B cell (primary cell): ENCODE measurements at regions not wholly inside any gene's neighbourhood (a gene's known extent, or its start where the extent isn't known, plus 50 kb on each side); places are given as distances from the start of the nearest gene placed in this dataset.

Experiments used
- ATAC-seq: fragments of 200-7000 bp; cut with Tn5 transposase; one replicate; pipeline ENCODE4 v1.10.0; 2021; ENCODE audit warnings: low read depth, mild to moderate bottlenecking, moderate number of reproducible peaks, moderate library complexity
- CTCF ChIA-PET: fragments of 350-600 bp; sonication (Branson Sonifier 250); formaldehyde crosslinking; loops from one replicate; lab custom pipeline; 2021; ENCODE audit warnings: antibody characterized with exemption, inconsistent platforms; lab: Charles Lee
- POLR2A ChIA-PET: fragments of 350-600 bp; sonication (Branson Sonifier 250); formaldehyde crosslinking; loops from one replicate; lab custom pipeline; 2021; ENCODE audit warnings: antibody characterized with exemption; lab: Charles Lee
- DNase-seq: peaks from one replicate; pipeline ENCODE4 v3.0.0; 2013
- H2AFZ ChIP-seq: 2 replicates; pipeline ENCODE4 v1.6.1; 2012; ENCODE audit warnings: mild to moderate bottlenecking, low read depth, low read length; ENCODE audit not compliant: insufficient read depth, poor library complexity, severe bottlenecking
- H3K27ac ChIP-seq, 2 donors: 1 replicate in 1 of 2; 2 replicates in 1 of 2; pipeline ENCODE4 v1.5.1; 2012 to 2013; ENCODE audit warnings: low read length in 2 of 2, mild to moderate bottlenecking in 2 of 2, moderate library complexity in 1 of 2
- H3K27me3 ChIP-seq, 4 experiments: fragments of 200-600 bp in 1 of 4; sonication (generic) in 1 of 4; replicated peaks in 1 of 4; 1 replicate in 2 of 4; 2 replicates in 2 of 4; pipeline versions ENCODE4 v1.6.1 to v1.7.0; 2013 to 2016; ENCODE audit warnings: low read length in 3 of 4, mild to moderate bottlenecking in 2 of 4, mixed read lengths in 1 of 4, moderate library complexity in 1 of 4; ENCODE audit not compliant: insufficient read depth in 4 of 4, control insufficient read depth in 3 of 4; ENCODE audit errors: control extremely low read depth in 1 of 4
- H3K36me3 ChIP-seq, 2 experiments: replicated peaks in 1 of 2; 1 replicate in 1 of 2; 2 replicates in 1 of 2; pipeline versions ENCODE4 v1.6.1 to v1.7.1; 2013; ENCODE audit warnings: low read length in 1 of 2; ENCODE audit not compliant: insufficient read depth in 2 of 2, control insufficient read depth in 1 of 2; ENCODE audit errors: control extremely low read depth in 1 of 2, extremely low read depth in 1 of 2
- H3K4me1 ChIP-seq, 2 donors: fragments of 200-600 bp in 1 of 2; sonication (generic) in 1 of 2; 1 replicate in 1 of 2; 2 replicates in 1 of 2; pipeline versions ENCODE4 v1.5.1 to v1.6.1; 2013 to 2017; ENCODE audit warnings: low read length in 2 of 2; ENCODE audit not compliant: control insufficient read depth in 2 of 2, insufficient read depth in 2 of 2
- H3K4me2 ChIP-seq: replicated peaks from 2 replicates; pipeline ENCODE3; 2012; ENCODE audit warnings: mild to moderate bottlenecking, low read depth, low read length; ENCODE audit not compliant: poor library complexity, severe bottlenecking
- H3K4me3 ChIP-seq, 5 experiments: fragments of 200-600 bp in 1 of 5; sonication (generic) in 1 of 5; 1 replicate in 3 of 5; 2 replicates in 2 of 5; pipeline versions ENCODE4 v1.5.1 to v1.7.0; 2011 to 2016; ENCODE audit warnings: low read length in 4 of 5, mild to moderate bottlenecking in 4 of 5, low read depth in 2 of 5, control low read depth in 1 of 5, moderate library complexity in 1 of 5; ENCODE audit not compliant: insufficient read depth in 1 of 5; ENCODE audit errors: control extremely low read depth in 1 of 5, extremely low read depth in 1 of 5
- H3K79me2 ChIP-seq: fragments of 200-600 bp; sonication (generic); one replicate; pipeline ENCODE4 v1.6.0; 2016; ENCODE audit warnings: low read length; ENCODE audit not compliant: control insufficient read depth, insufficient read depth
- H3K9ac ChIP-seq: fragments of 200-600 bp; sonication (generic); 2 replicates; pipeline ENCODE4 v1.6.1; 2017; ENCODE audit warnings: mild to moderate bottlenecking, low read length, moderate library complexity
- H3K9me3 ChIP-seq, 3 donors: one replicate each; pipeline versions ENCODE4 v1.6.1 to v1.7.1; 2013; ENCODE audit warnings: low read length in 2 of 3; ENCODE audit not compliant: control insufficient read depth in 2 of 3, insufficient read depth in 1 of 3; ENCODE audit errors: control extremely low read depth in 1 of 3
- H4K20me1 ChIP-seq: 2 replicates; pipeline ENCODE4 v1.6.0; 2012; ENCODE audit warnings: mild to moderate bottlenecking, low read length; ENCODE audit not compliant: insufficient read depth, control insufficient read depth, poor library complexity, severe bottlenecking
- H3K27ac Mint-ChIP-seq: one replicate; pipeline ENCODE4 v1.8.0; 2021; ENCODE audit warnings: mixed read lengths
- H3K27me3 Mint-ChIP-seq: one replicate; pipeline ENCODE4 v1.8.0; 2021; ENCODE audit warnings: mixed read lengths
- H3K4me1 Mint-ChIP-seq: one replicate; pipeline ENCODE4 v1.8.0; 2021; ENCODE audit warnings: mixed read lengths
- H3K4me3 Mint-ChIP-seq: one replicate; pipeline ENCODE4 v1.8.0; 2021; ENCODE audit warnings: mixed read lengths
- H3K9me3 Mint-ChIP-seq: one replicate; pipeline ENCODE4 v1.8.0; 2022; ENCODE audit warnings: mixed read lengths; ENCODE audit not compliant: insufficient read depth
- EZH2 ChIP-seq: IDR thresholded peaks from 2 replicates; pipeline ENCODE4 v1.6.1; 2012; ENCODE audit warnings: borderline replicate concordance, low read depth, mild to moderate bottlenecking, moderate library complexity, low read length; ENCODE audit not compliant: insufficient read depth, poor library complexity, severe bottlenecking
- WGBS: methylation state at CpG from one replicate; pipeline ENCODE4 v1.1.5; 2013; ENCODE audit warnings: missing lambda C conversion rate; ENCODE audit not compliant: insufficient coverage; 5-methylcytosine and 5-hydroxymethylcytosine counted together
- intact Hi-C: fragments of 100-400 bp; cut with micrococcal nuclease; formaldehyde crosslinking; loops from one replicate; pipeline ENCODE4 v1.10.0; 2022
- TF ChIP-seq, protein P1 (sequence below): fragments of 200-600 bp; IDR thresholded peaks from one replicate; pipeline ENCODE4 v1.8.0; 2022; ENCODE audit warnings: antibody characterized with exemption, mild to moderate bottlenecking

DNA sequence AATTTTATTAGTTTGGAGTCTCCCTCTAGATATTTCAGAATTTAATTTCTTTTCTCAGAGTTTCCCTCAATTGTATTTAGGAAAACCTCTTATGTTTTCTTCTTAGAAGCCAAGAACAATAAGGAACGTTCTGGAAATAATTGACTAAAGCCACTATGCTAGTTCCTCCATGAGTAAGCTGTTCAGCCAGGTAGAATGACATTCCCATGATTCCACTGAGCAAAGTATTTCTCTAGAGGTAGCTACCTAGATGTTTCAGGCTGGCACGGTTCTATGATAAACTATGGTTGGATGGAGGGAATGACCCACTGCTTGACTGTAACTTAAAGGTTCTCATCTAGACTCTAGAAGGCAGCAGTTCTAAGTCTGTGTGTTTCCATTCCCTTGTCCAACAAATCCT lies 62.4 kb downstream of the CLDN17 start:
- H2AFZ ChIP-seq, result no peak overlapping the region
- ChIA-PET CTCF (no interaction called here), POLR2A (no interaction called here)
- intact Hi-C loops, result no loop called here
- no peak for TF ChIP-seq EZH2
- TF ChIP-seq, protein P1, sequence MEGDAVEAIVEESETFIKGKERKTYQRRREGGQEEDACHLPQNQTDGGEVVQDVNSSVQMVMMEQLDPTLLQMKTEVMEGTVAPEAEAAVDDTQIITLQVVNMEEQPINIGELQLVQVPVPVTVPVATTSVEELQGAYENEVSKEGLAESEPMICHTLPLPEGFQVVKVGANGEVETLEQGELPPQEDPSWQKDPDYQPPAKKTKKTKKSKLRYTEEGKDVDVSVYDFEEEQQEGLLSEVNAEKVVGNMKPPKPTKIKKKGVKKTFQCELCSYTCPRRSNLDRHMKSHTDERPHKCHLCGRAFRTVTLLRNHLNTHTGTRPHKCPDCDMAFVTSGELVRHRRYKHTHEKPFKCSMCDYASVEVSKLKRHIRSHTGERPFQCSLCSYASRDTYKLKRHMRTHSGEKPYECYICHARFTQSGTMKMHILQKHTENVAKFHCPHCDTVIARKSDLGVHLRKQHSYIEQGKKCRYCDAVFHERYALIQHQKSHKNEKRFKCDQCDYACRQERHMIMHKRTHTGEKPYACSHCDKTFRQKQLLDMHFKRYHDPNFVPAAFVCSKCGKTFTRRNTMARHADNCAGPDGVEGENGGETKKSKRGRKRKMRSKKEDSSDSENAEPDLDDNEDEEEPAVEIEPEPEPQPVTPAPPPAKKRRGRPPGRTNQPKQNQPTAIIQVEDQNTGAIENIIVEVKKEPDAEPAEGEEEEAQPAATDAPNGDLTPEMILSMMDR, result no peak
- no peaks in the 10 kb centered on the region for H3K27me3 ChIP-seq
- no peaks in the 10 kb centered on the region for H3K4me1 Mint-ChIP-seq
- 88% methylated on average over 1 of the region's 2 CpGs for WGBS
- no peaks in the 10 kb centered on the region for H3K4me1 ChIP-seq
- H3K36me3 ChIP-seq, result no peaks in the 10 kb centered on the region
- no peaks in the 10 kb centered on the region for H3K79me2 ChIP-seq
- ATAC-seq (no peak), DNase-seq (no peak)
- no peaks in the 10 kb centered on the region for H3K27me3 Mint-ChIP-seq
- H3K4me3 Mint-ChIP-seq, result no peak overlapping the region
- no peaks in the 10 kb centered on the region for H3K9me3 Mint-ChIP-seq
- no peaks in the 10 kb centered on the region for H3K9me3 ChIP-seq
- H4K20me1 ChIP-seq, result no peaks in the 10 kb centered on the region
- H3K4me3 ChIP-seq, result no peak overlapping the region
- no peak overlapping the region for H3K4me2 ChIP-seq
- no peak overlapping the region for H3K27ac ChIP-seq
- no peak overlapping the region for H3K9ac ChIP-seq
- no peak overlapping the region for H3K27ac Mint-ChIP-seq

DNA sequence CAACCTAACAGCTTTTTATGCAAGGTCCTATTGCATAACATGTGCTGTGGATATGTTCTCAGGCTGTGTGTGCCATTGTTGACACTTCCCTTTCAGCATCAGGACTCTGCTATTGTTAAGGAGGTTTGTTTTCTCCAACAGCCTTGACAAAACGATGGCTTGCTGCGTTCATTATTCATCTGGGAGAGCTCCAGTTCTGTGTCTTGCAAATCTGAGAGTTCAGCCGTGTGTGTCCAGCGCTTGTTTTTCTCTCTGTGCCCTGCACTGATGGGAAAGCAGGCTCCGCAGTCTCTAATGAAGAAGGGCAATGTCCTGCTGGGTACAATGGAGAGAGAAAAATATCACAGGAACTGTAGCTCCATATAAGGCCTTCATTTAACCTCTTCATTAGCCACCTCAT lies 63.7 kb downstream of the CLDN17 start:
- Histone ChIP-seq H3K9me3 (no peaks in the 10 kb centered on the region), H4K20me1 (no peaks in the 10 kb centered on the region), H3K27me3 (no peaks in the 10 kb centered on the region), H3K4me3 (no peak overlapping the region), H3K4me2 (no peak overlapping the region), H3K4me1 (no peaks in the 10 kb centered on the region), H3K79me2 (no peaks in the 10 kb centered on the region), H3K9ac (no peak overlapping the region), H2AFZ (no peak overlapping the region), H3K36me3 (no peaks in the 10 kb centered on the region), H3K27ac (no peak overlapping the region)
- intact Hi-C loops, result no loop called here
- ChIA-PET CTCF (no interaction called here), POLR2A (no interaction called here)
- TF ChIP-seq, protein P1, result no peak
- TF ChIP-seq EZH2, result no peak
- Mint-ChIP-seq H3K27me3 (no peaks in the 10 kb centered on the region), H3K9me3 (no peaks in the 10 kb centered on the region), H3K27ac (no peak overlapping the region), H3K4me1 (no peaks in the 10 kb centered on the region), H3K4me3 (no peak overlapping the region)
- 62% methylated on average over 4 of the region's 5 CpGs for WGBS
- DNase-seq, result no peak
- ATAC-seq, result no peak
